HepG2 (cell line): ENCODE measurements at regions not wholly inside any gene's neighbourhood (a gene's known extent, or its start where the extent isn't known, plus 50 kb on each side); places are given as distances from the start of the nearest gene placed in this dataset.

Experiments
- EZH2 ChIP-seq: conservative IDR thresholded peaks from 2 replicates; pipeline ENCODE4 v1.6.1; 2012; ENCODE audit warnings: mild to moderate bottlenecking, low read depth, low read length, moderate library complexity
- FOSL2 ChIP-seq: sonication (generic); formaldehyde crosslinking; IDR thresholded peaks from 2 replicates; pipeline ENCODE4 v1.4.0; 2020; ENCODE audit warnings: missing genetic modification reagents
- ZNF12 ChIP-seq: sonication (generic); formaldehyde crosslinking; IDR thresholded peaks from 2 replicates; pipeline ENCODE4 v1.5.0; 2020; ENCODE audit warnings: missing genetic modification reagents

- TF ChIP-seq EZH2 (no peak), FOSL2 (CRISPR knock-in tag) (no peak), ZNF12 (no peak)
These were observed 847.0 kb downstream of the TYW1 start for GRCh38 chr7:67843615-67844014.
